NCI-H2081 treated with DMSO at 0.1 percent for 48 hours (cell line): ENCODE measurements at regions not wholly inside any gene's neighbourhood (a gene's known extent, or its start where the extent isn't known, plus 50 kb on each side); places are given as distances from the start of the nearest gene placed in this dataset.

ENCODE experiments used
- DNase-seq: peaks from one replicate; lab custom pipeline; 2025; lab: John Stamatoyannopoulos, UW

DNA sequence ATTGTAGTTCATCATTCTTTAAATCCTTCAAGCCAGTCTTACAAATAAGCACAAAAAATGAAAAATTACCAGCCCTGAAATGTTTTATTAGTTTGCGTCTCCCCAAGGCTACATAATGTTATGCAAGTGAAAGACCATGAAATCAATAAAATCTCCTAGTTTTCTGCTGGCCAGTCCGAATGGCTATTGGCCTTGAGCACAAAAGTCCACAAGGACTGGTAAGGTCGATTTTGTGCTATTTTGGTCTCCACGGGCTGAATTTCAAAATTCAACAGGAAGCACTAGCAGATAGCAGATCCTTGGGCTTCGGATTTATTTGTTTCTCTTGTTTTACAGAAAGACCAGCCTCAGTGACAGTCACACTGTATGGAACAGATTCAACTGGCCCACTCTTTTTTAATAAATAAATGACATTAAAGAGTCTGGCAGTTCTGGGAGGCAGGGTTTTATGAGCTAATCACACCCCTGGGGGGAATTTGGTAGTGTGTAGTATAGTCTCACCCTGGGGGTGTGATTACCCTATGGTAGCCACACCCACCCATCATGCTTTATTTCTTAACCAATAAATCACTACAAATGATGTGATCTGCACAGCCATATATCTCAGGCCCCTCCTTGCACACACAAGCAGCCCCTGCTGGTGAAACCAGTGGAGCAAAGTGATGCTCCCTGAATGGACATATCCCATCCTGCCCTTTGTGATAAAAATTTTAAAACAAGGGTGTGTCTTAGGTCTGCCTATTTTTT, 51.1 kb upstream of the TMEM33 start:
- DNase-seq, result no peak

DNA sequence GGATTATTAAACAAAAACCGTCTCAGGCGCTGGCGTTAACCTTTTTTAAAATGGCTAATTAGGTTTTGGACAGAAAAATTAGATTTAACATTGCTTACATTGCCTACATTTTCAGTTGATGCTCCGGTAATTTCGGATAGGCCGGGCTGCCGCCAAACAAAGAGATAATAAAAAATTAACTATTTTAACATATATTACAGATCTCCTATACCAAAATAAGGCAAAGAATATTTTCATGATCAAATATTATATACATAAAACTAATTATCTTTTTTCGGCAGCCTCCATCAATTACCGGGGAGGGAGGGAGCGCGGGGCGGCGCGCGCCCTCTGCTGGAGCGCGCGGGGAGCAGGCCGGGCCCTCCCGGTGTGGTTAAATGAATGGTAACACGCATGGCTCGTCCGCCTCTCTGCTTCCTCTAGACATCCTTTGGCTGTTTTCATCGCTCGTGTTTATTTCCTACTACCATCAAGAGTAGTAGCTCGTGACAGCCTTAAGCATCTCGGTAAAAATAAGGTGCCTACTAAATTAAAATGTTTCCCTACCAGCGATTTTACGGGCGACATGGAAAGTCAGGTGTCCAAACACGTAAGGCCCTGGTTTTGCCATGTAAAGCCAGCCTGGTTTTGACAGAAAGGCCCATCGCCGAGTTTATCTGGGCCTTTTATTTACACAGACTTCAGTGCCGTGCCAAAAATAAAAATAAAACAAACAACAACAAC, 52.4 kb upstream of the TMEM33 start:
- DNase-seq, result peak; percentile 49

DNA sequence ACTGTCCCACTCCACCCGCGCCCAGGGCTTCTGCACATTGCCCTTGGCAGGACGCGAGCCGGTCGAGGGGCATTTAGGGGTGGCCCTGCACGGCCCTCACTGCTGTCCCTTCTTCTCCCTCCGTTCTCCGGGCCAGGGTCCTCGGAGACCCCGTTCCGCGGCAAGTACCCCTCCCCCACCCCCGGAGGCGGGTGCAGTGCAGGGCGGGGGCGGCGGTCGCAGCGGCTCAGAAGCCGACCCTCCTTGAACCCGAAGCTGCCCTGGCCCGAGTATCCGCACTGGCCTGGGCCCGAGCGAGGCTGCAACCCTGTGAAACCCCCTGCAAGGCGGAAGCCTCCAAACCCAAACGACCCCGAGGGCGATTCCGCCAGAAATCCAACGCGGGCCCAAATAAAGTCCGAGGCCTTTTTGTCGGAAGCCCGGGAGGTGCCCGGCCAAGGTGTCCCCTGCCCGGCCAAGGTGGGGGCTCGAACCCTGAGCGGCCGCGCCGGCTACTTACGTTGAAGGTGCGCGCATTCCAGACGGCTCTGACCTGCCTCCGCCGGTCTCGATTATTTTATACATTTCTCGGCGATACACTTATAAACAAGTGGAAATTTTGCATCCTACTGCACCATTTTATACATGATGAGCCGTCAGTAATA, 53.1 kb upstream of the TMEM33 start:
- no peak for DNase-seq

DNA sequence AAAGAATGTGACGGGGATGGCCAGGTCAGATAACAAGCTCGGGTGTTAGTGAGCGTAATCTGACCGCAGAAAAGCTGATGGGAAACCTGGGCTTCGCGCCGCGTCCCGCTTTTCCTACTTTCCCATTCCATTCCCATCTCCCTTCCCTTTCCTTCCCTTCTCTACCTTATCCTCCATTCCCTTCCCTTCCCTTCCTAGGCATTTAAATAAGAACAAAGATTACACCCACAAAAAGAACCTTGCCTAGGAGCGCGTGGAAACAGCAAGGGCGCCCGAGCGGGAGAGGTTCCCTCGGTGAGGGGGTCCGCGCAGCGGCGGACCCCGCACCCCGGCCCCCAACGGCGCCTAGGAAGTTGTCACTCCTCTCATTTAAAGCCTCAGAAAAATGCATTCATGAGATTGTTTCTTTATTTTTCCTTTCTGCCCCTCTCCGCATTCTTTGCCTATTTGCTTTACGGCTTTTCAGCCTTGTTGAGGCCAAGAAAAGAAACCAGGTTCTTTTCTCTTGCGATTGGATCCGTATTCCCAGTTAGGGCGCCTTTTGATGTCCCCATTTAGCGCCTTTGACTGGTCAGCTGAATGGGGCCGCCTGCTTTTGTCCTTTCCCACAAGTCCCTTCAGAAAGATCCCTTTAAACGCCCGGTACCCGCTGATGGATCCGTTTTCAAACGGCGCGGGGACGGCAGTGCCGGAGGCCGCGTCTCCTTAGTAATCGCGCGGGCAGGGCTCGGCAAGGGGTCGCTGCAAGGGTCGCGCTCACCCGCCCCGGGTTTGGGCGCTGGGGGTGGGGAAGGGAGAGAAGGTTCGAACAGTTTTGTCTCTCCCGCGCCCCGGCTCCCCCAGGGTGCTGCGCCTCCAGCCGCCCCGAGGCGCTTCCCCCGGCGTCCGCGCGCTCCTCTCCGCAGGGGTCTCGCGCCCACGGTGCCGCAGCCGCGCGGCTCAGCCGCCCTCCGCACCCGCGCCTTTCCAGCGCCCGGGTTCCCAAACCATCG, 54.1 kb upstream of the TMEM33 start:
- no peak for DNase-seq

DNA sequence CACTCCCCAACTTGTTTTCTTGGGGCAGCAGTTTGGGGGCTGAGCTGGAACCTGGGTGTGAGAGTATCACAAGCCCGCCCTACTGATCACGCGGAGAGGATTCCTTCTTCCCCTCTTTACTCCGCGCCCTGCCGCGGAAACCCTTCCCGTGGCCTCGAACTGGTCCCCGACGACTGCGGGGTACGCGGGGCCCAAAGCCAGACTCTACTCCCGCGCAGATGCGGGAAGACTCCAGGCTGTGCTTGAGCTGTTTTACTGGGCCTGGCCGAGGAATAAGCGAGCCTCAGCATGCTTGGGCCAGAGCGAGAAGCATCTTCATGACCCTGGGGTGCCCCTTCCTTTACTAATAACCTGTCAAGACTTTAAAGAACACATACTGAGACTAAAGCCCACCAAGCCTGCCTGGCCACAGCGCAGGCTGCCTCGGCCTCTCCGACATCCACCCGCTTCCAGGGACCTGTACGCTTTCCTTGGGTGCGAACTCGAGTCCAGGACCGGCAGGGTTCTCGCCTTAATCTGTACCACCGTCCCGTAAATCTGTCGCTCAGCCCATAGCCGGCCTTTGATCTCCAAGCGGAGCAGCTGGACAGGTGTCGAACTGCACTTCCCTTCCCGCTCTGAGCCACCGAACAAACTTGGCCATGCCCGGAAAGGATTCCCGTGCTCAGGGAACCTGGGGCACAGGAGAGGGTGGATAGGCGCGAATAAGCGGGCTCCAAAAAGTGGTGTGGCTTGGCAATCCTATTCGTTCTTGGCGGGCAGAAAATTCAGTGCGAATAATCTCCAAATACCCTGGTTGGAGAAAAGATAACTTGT, 55.0 kb upstream of the TMEM33 start:
- no peak for DNase-seq

DNA sequence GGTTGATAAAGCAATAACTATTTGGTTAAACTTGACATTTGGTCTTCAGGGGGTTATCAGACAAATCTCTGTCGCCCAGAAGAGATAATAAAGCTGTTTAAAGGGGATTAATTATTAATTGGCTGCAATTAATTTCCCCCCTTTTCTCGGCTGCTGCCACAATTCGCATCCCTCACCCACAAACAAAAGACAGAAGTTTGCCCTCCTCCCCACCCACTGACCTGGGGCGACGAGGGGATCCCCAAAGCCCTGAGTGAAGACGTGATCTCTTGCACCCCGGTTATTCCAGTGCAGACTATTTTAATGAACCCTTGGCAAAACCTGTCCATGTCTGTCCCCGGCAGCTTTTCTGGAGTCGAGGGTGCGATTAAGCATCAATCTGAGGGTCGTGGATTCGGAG, 55.7 kb upstream of the TMEM33 start:
- DNase-seq, result no peak

DNA sequence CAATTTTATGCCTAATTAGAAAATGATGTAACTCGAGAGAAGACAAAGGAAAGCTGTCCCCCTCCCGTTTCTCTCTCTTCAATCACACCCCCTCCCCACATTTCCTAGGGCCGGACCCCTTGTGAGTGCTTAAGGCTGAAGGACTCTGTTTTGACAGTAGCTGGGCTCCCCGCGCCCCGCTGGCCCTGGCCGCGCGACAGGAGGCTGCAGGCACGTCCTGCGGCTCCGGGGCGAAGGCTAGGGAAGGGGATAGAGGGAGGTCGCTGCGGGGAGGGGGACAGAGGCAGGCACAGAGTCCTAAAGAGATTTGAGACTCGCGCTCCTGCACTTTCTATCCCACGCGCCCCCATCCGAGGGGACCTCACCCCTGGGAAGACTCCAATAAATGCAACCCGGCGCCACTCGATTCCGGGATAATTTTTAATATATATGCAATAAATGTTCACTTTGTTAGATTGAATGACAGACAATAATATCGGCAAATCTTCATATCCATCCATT, 56.2 kb upstream of the TMEM33 start:
- DNase-seq, result no peak

DNA sequence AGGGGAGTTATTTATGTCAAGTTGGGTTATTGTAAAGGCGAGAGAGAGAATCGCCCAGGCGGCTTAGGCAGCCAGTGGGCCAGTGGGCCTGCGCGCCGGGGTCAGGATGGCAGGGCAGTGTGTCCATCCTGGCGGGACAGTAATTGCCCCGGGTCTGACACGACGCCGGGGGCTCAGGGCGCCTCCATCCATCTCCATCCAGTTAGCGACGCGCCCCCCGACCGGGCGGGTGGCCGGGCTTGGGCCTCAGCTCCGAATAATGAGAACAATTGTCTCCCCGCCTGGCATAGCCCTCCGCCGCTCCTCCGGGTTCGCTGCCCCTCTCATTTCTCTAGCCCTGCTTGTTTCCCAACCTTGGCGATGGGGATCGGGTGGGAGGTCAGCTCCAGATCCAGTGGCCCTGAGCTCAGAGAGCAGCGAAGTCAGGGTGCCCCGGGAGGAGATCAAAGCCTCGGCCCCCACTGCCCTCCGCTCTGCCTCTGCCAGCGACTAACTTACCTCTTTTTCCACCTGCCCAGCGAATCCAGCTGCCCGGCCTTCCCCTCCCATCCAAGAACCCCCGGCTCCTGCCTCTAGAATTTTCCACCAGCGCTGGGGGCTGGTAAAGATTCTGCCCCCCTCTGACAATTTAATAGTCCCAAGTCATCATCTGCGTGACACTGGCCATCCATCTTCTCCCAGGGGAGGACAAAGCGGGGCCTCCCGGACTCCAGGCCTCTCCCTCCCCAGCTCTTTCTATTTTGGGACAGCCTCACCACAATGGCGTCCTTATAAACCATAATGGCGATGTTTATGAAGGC, 56.9 kb upstream of the TMEM33 start:
- no peak for DNase-seq

DNA sequence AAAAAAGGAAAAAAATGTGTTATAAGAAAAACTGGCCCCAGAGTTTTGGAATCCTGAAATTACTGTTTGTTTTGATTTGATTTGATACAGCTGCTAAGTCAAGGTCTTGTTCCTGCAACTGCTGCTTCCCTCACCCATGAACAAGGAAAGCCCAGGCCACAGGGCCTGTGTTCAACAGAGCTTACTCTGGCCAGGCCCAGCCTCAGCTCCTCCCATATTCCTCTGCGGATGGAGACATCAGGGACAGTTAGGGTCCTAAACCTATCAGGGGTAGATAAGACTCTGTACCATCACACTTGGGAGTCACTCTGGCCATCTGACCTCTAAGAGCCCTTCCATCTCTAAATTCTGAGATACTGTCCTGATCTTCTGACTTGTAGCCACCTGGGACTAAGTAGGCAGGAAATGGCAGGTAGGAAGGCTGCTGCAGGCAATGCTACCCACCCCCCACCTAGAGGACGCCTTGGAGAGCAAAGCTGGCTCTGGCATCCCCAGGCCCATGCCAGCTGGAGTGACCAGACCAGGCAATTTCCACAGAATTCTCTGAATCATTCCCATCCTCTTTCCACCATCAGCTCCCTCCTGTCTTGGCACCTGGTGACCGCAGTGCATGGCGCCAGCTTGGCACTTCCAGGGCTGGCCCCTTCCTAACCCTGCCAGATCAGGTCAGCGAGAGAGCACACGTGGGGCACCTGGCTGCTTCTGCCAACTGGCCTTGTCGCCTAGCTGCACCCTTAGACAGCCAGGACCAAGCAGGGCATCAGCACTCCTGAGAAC, 58.0 kb upstream of the TMEM33 start:
- DNase-seq, result no peak

DNA sequence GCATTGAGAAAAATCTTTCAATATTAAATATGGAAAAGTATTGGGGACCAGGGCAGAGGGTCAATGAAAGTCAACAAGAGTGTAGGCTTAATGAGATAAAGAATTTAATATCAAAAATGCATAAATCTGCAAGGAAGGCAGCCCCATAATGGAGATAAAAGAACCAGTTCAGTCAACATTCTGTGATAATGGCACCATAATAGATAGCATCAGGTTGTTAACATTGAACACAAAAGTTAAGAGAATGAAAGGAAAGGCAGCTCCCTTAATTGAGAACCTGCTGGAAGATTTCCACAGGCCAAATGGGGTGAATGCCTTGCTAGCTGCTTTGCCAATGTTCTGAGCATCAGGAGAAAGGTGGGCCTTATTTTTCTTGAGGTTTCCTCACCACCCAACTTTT, 60.4 kb upstream of the TMEM33 start:
- no peak for DNase-seq

DNA sequence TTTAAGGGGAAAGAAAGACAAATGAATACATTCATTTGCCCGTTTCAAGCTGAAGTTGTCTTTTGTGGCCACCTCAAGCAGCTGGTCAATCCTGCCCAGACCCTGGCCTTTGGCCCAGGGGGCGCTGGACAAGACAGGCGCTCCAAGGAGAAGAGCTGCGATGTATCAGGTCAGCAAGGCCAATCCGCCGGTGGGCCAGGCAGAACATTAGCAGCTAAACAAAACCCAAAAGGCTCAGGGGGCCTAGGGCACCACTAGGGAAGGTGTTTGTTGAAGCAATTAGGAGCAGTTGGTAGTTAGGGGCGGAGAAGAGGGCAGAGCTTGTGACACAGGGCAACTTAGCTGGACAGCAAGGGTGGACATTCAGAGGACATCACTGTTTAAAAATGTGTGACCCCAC, 60.8 kb upstream of the TMEM33 start:
- no peak for DNase-seq

DNA sequence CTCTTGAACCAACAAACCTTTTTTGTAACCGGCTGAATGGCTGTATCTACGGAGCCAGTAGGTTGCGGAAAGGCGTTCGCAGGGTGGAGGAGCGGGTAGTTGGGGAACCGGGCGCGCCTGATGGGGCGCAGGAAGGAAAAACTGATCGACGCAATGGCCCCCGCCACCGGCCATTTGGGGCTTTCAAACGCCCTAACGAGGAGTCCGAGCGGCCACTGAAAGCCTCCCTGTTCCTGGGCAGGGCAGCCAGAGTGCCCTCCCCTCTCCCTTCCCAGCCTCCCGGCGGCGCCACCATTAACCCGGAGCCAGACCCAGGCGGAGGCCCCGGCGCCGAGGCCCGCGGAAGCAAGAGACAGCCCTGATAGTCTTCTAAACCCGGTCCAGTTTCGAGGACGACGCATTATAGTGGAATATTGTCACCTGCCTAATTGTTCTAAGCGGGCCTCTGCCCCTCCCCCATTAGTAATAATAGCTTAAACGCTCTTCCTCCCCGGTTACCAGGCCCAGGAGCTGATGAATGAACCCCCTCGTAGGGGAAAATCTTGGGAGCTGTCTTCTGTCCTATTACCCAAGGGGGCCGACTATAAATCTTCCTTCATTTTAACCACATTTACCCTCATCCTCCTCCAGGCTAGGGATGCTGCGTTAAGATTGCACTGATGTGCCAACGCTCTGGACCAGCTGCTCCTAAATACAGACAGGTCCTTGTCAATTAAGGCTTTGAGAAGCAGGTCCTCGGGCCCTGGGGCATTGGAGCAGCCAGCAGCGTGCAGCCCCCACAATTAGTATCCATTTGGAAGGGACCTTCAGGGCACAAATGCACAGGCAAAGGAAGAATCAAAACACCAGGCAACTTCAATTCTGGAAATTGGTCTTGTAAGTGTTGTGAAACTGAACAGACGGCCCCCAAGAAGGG, 61.6 kb upstream of the TMEM33 start:
- no peak for DNase-seq

DNA sequence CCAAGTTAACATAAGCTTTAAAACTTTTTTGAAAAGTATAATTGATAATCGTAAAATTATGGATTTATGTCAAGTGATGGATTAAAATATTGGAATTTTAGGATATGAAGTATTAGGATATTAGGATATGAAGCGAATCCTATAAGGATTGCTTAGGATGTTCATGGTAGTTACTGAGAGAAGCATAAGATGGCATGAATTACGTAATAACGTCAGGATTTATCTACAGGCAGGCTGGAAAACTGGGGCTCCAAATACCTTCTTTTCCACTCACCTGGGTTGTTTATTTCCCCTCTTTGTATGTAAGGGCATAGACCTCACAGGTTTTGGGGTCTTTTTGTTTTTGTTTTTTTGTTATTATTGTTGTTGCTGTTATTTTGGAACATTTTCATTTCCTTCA, 65.2 kb upstream of the TMEM33 start:
- DNase-seq, result no peak

DNA sequence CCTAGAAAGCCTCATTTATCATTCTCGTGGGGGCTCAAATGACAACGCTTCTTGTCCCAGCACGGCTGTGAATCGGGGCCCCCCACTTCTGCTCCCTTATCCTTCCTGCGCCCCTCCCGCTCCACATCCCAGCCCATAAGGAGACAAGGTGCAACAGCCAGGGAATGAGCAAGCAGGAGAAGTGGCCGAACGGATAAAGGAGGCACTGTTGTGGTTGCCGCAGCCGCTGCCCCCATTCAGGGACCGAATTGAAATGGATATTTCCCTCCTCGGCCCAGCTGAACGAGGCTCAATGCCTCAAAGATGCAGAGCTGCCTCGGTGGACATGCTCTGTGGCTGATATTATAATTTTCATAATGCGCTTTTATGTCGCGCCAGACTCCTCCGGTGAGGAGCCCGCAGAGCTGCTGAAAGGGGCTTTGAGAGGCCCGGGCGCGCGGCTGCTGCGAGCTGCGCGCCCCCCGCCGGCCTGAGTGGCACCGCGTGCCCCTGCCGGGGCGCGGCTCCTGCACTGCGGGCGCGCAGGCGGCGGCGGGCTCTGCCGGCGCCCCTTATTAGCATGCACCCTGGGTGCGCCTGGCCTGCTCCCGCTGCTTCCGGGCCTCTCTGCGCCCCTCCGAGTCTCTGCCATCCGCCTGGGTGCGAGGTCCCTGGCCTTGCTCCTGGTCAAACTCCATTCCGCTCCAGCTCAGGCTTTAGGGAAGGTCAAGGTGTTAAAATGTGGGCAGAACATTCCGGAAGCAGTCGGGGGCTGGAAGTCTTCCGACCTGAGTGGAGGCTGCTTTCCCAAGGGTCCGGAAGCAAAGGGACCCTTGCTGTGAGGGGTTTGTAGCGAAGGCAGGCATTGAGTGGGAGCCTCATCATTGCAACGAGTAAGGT, 68.2 kb upstream of the TMEM33 start:
- no peak for DNase-seq

DNA sequence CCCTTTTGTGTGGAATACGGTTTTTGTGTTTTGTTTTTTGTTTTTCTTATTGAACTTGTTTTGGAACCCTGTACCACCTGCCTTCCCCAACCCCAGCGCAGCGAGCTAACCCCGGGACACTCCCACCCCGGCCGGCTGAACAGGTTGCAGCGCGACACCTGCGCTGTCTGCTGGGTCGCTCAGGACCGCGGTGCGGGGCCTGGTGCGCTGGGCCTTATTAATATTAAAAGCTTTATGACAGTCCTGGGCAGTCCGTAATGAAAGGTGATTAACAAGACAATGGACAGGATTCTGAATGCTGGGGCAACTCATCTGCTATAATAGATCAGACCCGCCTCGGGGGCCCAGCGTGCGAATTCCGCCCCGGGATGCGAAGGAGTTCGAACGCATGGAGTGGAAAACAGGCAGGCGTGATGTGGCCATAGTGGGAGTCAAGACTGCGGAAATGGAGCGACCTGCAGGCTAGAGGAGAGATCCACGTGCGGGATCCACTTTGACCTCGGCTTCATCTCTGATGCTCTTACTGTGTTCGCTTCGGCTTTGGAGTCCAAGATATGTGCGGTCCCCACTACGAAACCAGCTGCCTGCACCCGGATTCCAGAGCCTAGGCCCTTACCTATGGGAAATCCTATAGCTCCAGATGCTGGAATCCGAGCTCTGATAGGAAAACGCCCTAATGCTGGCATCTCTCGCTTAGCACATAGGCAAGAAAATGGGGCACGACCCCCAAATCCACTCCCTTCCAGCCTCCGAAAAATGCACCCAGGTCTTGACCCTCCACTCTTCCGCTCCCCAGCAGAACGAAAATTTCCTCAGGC, 69.0 kb upstream of the TMEM33 start:
- no peak for DNase-seq

DNA sequence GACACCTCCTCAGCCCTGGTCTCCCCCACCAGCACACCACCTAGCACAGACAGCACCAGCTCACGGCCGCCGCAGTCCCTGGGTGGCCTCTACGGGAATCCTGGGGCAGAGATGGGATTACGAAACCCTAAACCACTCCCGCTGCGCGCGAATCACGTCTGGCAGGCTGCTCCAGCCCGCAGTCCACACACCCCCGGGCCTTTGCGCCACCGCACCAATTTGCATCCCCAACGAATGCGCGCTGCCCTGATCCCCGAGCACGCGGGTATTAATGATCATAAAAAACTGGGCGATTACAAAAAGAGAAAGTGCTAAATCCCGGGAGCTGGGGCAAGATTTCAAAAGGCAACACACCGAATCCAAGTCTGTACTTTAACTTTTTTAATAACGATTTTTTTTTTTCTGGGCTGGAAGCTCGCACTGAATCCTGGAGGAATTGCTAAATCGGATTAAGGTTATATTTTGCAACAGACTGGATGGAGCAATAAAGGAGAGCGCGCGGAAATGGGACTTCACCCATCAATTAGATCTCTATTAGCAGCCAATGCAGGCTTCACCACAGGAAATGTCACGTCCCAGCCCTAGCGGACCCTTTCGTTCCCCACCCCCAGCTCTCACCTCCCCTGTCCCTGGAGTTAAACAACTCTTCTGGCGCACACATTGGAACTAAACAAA, 69.8 kb upstream of the TMEM33 start:
- DNase-seq, result no peak
